ENCODE measurements at regions not wholly inside any gene's neighbourhood (a gene's known extent, or its start where the extent isn't known, plus 50 kb on each side); places are given as distances from the start of the nearest gene placed in this dataset.

DNA sequence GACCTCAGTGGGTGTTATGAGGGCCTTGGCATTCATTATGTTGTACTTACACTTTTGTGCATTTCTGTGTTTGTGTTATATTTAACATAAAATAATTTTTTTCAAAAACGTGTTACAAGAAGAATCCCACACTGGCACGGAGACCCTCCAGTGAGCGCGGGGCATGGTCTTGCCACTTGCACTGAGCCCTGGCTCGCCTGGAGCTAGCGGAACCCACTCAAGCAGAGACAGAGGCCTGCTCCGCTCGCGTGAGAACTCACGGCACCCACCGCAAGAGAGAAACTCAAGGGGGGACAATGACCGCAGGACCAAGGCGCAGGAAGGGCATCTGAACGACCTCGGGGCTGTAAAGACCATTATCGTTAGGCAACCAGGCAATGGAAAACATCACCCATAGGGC is 248.0 kb upstream of the SOX11 start:
- Histone ChIP-seq H3K79me2 (ENCODE audit: insufficient read depth, low read length) (no peaks in the 10 kb centered on the region), H3K9me2 (replicated peaks; ENCODE audit: low read depth, low read length) (no peaks in the 10 kb centered on the region), H3K9ac (ENCODE audit: low read depth, low read length, poor library complexity, severe bottlenecking) (no peak overlapping the region), H3K9me3 (ENCODE audit: insufficient read depth, low read depth, low read length) (no peaks in the 10 kb centered on the region), H3K4me1 (ENCODE audit: insufficient read depth, low read length, poor library complexity, severe bottlenecking) (no peaks in the 10 kb centered on the region), H3F3A (ENCODE audit: low read depth) (no peaks in the 10 kb centered on the region), H3K4me2 (ENCODE audit: low read depth, low read length, poor library complexity, severe bottlenecking) (no peak overlapping the region), H2AFZ (ENCODE audit: low read length) (no peak overlapping the region), H3K27me3 (ENCODE audit: insufficient read depth, low read length, poor library complexity, severe bottlenecking) (no peaks in the 10 kb centered on the region), H3K4me3 (ENCODE audit: low read length, poor library complexity, severe bottlenecking) (no peak overlapping the region), H4K20me1 (ENCODE audit: insufficient read depth, low read length, poor library complexity, severe bottlenecking) (no peaks in the 10 kb centered on the region), H3K36me3 (ENCODE audit: insufficient read depth, low read length) (no peaks in the 10 kb centered on the region)
- TF ChIP-seq, protein P1, sequence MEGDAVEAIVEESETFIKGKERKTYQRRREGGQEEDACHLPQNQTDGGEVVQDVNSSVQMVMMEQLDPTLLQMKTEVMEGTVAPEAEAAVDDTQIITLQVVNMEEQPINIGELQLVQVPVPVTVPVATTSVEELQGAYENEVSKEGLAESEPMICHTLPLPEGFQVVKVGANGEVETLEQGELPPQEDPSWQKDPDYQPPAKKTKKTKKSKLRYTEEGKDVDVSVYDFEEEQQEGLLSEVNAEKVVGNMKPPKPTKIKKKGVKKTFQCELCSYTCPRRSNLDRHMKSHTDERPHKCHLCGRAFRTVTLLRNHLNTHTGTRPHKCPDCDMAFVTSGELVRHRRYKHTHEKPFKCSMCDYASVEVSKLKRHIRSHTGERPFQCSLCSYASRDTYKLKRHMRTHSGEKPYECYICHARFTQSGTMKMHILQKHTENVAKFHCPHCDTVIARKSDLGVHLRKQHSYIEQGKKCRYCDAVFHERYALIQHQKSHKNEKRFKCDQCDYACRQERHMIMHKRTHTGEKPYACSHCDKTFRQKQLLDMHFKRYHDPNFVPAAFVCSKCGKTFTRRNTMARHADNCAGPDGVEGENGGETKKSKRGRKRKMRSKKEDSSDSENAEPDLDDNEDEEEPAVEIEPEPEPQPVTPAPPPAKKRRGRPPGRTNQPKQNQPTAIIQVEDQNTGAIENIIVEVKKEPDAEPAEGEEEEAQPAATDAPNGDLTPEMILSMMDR (conservative IDR thresholded peaks at IDR 0.05; ENCODE audit: low read length): no peak
- no peak for TF ChIP-seq EZH2phosphoT487 (IDR thresholded peaks at IDR 0.05; ENCODE audit: borderline replicate concordance)

DNA sequence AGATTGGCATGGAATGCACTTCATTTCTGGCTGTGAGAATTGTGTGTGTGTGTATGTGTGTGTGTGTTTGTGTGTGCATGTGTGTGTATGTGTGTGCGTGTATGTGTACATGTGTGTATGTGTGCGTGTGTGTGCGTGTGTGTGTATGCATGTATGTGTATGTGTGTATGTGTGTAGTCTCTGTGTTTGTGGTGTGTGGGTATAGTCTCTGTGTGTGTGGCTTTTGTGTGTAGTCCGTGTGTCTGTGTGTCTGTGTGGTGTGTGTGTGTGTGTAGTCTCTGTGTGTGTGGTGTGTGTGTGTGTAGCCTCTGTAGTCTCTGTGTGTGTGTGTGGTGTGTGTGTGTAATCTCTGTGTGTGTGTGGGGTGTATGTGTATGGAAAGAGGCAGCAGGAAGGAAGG is 247.3 kb upstream of the SOX11 start:
- H3K36me3 ChIP-seq (ENCODE audit: insufficient read depth, low read length): no peaks in the 10 kb centered on the region
- H3K79me2 ChIP-seq (ENCODE audit: insufficient read depth, low read length): no peaks in the 10 kb centered on the region
- H3K4me2 ChIP-seq (ENCODE audit: low read depth, low read length, poor library complexity, severe bottlenecking): no peak overlapping the region
- no peak overlapping the region for H3K9ac ChIP-seq (ENCODE audit: low read depth, low read length, poor library complexity, severe bottlenecking)
- H3K4me1 ChIP-seq (ENCODE audit: insufficient read depth, low read length, poor library complexity, severe bottlenecking): no peaks in the 10 kb centered on the region
- H3K27me3 ChIP-seq (ENCODE audit: insufficient read depth, low read length, poor library complexity, severe bottlenecking): no peaks in the 10 kb centered on the region
- H3K9me3 ChIP-seq (ENCODE audit: insufficient read depth, low read depth, low read length): no peaks in the 10 kb centered on the region
- TF ChIP-seq EZH2phosphoT487 (IDR thresholded peaks at IDR 0.05; ENCODE audit: borderline replicate concordance): no peak
- TF ChIP-seq, protein P1 (conservative IDR thresholded peaks at IDR 0.05; ENCODE audit: low read length): no peak
- no peaks in the 10 kb centered on the region for H3F3A ChIP-seq (ENCODE audit: low read depth)
- no peak overlapping the region for H3K4me3 ChIP-seq (ENCODE audit: low read length, poor library complexity, severe bottlenecking)
- no peak overlapping the region for H2AFZ ChIP-seq (ENCODE audit: low read length)
- H4K20me1 ChIP-seq (ENCODE audit: insufficient read depth, low read length, poor library complexity, severe bottlenecking): no peaks in the 10 kb centered on the region
- no peaks in the 10 kb centered on the region for H3K9me2 ChIP-seq (replicated peaks; ENCODE audit: low read depth, low read length)

DNA sequence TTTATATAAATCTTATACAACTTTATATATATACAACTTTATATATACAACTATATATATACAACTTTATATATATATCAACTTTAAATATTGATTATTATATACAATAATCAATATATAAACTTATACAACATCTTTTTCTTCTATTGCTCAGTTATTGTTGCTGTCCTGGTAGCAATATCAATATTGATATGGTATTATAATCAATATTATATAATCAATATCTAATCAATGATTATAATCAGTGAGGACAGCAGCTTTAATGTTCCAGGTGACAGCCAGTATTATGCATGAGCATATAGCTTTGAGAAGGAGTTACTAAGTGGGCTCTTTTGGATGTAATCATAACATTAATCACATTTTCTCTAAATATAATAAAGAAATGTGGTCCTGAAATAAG is 242.3 kb upstream of the SOX11 start:
- Histone ChIP-seq H3F3A (ENCODE audit: low read depth) (no peaks in the 10 kb centered on the region), H3K27me3 (ENCODE audit: insufficient read depth, low read length, poor library complexity, severe bottlenecking) (no peaks in the 10 kb centered on the region), H3K9me3 (ENCODE audit: insufficient read depth, low read depth, low read length) (no peaks in the 10 kb centered on the region), H4K20me1 (ENCODE audit: insufficient read depth, low read length, poor library complexity, severe bottlenecking) (no peaks in the 10 kb centered on the region), H3K36me3 (ENCODE audit: insufficient read depth, low read length) (no peaks in the 10 kb centered on the region), H2AFZ (ENCODE audit: low read length) (no peak overlapping the region), H3K79me2 (ENCODE audit: insufficient read depth, low read length) (no peaks in the 10 kb centered on the region), H3K9ac (ENCODE audit: low read depth, low read length, poor library complexity, severe bottlenecking) (no peak overlapping the region), H3K4me3 (ENCODE audit: low read length, poor library complexity, severe bottlenecking) (no peak overlapping the region), H3K4me2 (ENCODE audit: low read depth, low read length, poor library complexity, severe bottlenecking) (no peak overlapping the region), H3K4me1 (ENCODE audit: insufficient read depth, low read length, poor library complexity, severe bottlenecking) (no peaks in the 10 kb centered on the region), H3K9me2 (replicated peaks; ENCODE audit: low read depth, low read length) (peaks cover 4% of the 10 kb centered on the region; the same call in 1 of the 2 replicates)
- no peak for TF ChIP-seq EZH2phosphoT487 (IDR thresholded peaks at IDR 0.05; ENCODE audit: borderline replicate concordance)
- TF ChIP-seq, protein P1 (conservative IDR thresholded peaks at IDR 0.05; ENCODE audit: low read length): no peak
